NCI-H748 (cell line): ENCODE measurements at regions not wholly inside any gene's neighbourhood (a gene's known extent, or its start where the extent isn't known, plus 50 kb on each side); places are given as distances from the start of the nearest gene placed in this dataset.
"Not testable (repeated sequence)": the region's sequence is repeated elsewhere in the genome, so short reads cannot be mapped to it uniquely, and the experiment has no call there.

Source experiments
- DNase-seq: peaks from one replicate; lab custom pipeline; 2025; ENCODE audit not compliant: unreplicated experiment; lab: John Stamatoyannopoulos, UW

DNA sequence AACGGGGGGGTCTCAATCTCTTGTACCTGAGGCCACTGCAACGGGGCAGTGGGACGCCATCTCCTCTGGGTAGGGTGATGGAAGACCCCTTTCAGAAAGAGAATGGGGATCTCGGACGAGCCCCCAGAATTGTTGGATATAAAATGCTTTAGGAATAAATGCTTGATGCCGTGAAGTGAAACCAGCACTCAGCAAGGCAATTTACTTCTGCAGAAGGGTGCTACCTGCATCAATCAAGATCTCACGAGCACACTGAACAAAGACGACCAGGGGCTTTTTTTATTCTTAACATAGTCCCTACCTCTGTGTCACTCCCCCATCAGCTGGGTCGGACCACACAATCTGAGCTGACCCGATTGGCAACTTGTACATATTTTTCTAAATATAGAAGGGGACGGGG is 203.6 kb upstream of the TBX18 start:
- peak; percentile 12 for DNase-seq

DNA sequence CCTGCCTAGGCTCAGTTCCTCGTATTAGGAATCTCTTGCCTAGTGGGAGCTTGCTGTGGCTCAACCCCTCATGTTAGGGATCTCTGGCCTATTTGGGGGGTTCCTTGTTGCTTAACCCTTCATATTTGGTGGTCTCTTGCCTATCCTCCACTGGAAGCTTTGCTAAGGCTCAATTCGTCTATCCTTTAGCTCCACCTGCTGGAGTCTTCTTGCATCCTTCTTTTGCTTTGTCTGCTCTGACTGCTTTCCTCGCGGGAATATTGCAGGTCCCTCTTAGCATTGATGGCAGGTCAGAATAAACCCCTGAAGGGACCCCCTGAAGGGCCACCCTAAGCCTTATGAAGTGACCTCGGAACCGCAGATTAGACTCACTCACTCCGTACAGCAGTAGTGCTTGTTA is 203.0 kb upstream of the TBX18 start:
- DNase-seq = peak; percentile 69

DNA sequence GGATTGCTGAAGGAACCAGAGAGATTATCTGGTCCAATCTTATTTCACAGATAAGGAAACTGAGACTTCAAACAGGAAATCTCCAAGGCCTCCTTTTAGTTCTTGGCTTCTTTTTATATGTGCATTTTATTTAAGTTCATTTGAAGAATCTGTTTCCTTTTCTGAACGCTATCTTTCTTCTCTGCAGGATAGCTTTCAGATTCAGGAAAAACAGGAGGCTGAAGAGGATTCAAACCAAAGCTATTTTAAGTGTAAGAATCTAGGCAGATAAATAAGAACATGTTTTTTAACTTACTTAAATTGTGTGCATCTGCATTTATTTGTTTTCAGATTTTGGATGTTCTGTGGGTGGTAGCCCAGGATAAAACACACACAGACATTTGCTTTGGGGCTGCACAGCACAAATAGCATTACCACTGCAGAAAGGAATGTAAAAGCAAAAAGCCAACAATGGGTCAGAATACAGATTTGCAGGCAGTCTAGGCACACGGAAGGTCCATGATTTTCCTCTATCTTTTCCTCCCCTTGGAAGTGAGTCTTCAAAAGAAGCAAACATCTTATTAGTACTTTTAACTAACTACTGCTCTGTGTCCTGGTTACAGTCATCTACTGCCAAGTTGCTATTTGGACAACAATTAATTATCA is 188.8 kb upstream of the TBX18 start:
- DNase-seq = no peak

DNA sequence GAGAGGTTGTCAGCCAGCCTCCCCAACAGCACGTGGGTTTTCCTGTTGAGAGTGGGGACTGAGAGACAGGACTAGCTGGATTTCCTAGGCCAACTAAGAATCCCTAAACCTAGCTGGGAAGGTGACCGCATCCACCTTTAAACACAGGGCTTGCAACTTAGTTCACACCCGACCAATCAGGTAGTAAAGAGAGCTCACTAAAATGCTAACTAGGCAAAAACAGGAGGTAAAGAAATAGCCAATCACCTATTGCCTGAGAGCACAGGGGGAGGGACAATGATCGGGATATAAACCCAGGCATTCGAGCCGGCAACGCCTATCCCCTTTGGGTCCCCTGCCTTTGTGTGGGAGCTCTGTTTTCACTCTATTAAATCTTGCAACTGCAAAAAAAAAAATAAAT is 180.5 kb upstream of the TBX18 start:
- not testable (repeated sequence) for DNase-seq

DNA sequence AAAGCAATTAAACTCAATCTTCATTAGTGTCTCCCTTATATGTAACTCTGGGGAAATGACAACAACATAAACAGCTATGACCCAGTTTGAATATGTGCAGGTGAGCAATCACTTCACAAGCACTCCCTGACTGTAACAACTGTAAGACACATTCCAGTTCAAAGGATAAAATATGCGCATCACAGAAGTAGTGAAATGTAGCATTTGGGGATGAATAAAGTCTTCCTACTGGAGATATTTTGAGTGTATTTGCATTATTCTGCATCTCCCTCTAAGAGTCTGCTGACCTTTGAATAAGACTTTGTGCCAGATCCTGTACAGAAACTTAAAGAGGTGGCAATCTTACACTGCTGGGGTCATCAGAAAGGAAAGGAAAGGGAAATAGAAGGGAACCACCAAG is 179.5 kb upstream of the TBX18 start:
- no peak for DNase-seq

DNA sequence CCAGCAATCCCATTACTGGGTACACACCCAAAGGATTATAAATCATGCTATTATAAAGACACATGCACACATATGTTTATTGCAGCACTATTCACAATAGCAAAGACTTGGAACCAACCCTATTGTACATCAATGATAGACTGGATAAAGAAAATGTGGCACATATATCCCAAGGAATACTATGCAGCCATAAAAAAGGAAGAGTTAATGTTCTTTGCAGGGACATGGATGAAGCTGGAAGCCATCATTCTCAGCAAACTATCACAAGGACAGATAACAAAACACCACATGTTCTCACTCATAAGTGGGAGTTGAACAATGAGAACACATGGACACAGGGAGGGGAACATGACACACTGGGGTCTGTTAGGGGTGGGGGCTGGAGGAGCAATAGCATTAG is 177.2 kb upstream of the TBX18 start:
- DNase-seq = not testable (repeated sequence)

DNA sequence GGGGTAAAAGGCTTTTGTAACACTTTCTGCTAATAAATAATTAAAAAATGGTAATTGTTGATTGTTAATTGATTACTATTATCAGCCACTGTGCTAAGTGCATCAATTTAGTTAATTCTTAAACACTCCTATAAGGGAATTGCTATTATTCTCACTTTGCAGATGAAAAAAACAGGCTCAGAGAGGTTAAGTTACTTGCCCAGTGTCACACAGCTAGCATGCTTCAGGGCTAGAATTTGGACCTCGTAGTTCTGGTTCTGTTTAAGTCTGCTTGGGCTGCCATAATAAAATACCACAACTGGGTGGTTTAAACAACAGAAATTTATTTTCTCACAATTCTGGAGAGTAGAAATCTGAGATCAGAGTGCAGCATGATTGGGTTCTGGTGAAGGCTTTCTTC is 164.8 kb upstream of the TBX18 start:
- no peak for DNase-seq

DNA sequence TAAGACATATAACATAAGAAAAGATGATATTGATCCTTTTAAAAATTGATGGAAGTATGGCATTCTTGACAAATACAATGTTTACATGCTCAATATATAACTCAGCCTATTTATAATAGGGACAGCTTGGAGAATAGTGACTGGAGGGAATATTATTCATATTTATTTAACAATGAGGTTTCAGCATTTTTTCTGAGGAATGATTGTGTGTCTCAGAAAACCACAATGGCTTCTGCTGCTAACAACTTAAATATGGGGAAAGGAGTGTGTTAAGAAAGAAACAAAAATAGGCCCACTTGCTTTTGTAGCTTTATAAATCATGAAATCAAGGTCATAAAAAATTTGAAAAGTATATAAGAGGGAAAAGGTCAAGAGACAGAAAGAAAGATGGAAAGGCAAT is 163.2 kb upstream of the TBX18 start:
- DNase-seq = no peak

DNA sequence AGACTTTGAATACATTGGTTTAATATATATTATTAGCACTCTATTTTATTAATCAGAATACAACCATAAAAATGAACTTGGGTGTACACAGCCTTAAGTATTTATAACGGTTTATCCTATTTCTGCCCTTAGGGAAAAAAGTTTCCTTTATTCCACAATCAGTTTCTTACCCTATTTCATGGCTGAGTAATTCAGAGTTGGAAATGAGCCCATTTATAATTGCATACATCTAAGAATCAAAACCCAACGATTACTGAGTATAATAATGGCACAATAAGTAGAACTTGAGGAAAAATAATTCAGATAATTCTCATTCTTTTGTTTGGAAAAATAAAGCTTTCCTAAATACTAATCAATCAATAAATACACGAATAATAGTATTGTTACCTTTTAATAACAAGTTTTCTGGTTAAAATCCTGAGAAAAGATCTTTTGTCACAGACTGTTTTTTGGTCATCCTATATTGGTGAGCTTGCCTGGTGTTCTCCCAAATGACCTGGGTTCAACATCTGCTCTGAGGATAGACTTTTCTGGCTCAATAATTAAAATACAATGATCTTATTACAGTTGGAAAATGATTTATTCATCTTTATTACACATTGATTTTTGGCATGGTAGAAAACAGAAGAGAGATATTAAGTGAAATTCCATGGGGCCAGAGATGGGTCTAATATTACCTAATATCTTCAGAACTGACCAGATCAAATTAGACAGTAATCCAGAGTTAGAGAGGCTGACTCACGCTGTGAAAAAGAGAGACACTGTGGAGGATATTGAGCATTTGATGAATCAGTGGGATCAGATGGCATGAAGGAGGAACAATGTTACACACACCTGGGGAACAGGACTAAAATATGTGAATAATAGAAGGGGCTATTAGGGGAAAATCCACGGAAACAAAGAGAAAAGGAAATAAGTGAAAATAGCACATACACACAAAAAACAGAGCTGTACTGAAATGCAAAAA is 162.1 kb upstream of the TBX18 start:
- DNase-seq = no peak

DNA sequence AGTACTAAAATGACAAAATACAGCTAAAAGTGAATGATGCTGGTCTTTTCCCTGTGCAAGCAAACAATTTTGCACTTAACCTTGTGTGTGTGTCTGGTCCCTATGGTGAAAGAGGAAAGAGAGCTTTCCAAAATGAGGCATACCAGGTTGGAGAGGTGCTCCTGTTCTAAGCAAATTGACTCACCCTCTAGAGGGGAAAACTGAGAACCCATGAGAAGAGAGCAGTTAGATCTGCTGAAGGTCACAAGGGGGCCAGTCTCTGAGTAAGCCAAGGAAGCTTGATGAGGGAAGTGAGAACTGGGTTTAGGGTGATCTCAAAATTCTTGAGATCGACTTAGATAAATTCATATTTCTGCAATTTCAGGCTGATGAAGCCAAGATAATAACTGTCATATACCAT is 157.5 kb upstream of the TBX18 start:
- DNase-seq = no peak

DNA sequence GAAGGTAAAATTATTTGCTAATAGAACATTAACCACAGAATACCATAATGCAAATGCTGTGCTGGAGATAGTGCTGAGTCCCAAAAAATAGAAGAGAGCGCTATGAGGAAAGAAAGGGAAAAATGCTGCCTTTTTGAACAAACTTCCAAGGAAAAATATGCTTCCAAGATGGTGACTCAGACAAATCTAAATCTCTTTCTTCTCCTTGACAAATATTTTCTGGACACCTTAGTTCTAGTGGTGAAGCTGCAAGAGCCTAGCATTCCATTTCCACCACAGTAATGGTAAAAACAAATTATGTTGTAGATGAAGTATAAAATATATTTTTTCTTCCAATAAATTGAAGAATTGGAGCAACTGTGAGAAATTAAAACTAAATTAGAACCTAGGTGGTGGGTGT is 155.6 kb upstream of the TBX18 start:
- no peak for DNase-seq

DNA sequence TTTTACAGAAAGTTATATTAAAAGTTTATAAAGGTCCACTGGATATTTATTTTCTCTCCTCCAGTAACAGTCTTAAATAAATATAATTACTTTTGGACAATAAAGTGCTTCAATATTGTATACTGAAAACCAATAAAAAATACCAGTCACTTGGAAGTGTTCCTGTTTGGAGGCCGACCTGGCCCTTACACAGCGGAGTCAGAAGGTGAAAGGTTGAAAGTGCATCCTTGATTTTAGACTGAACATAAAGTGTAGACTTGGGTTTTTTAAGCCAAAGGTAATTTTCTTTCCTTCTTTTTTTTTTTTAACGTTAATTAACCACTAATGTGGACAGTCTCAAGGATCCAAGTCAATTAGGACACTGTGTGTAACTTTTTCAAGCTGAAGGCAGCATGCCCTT is 152.3 kb upstream of the TBX18 start:
- DNase-seq = no peak

DNA sequence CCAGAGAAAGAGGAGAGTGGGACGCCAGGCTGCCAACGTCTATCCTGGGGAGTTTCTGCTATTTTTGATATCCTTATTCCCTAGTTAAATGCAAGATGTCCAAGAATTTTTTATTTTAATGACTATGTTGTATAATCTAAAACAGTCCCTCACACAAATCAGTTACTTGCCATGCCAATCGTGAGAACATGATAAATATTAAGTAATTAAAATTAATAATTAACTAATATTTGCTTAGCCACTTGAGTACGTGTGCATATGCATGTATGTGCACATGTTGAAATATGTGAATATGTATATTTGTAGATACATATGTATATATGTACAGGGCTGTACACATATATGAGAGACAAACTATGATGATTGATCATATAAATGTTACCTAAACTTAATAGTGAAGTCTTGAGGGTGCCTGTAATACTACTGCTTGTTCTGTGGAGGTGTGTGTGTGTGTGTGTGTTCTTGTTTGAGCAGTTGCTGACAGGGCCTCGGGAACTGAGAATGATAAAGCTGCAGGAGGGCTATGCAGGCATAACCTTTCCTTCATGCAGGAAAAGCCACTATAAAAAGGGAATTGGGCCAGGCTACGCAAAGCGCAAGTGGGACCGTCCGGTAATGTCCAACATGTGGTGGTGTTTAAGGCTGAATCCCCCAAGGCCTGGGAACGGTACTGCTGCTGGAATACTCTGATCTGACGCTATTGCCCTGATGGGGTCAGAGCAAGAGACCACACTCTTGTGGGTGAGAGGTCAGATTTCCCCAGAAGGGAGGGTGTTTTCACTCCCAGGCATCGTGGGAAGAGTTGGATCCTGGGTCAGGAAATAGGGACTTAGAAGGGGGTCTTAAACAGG is 148.3 kb upstream of the TBX18 start:
- DNase-seq = no peak

DNA sequence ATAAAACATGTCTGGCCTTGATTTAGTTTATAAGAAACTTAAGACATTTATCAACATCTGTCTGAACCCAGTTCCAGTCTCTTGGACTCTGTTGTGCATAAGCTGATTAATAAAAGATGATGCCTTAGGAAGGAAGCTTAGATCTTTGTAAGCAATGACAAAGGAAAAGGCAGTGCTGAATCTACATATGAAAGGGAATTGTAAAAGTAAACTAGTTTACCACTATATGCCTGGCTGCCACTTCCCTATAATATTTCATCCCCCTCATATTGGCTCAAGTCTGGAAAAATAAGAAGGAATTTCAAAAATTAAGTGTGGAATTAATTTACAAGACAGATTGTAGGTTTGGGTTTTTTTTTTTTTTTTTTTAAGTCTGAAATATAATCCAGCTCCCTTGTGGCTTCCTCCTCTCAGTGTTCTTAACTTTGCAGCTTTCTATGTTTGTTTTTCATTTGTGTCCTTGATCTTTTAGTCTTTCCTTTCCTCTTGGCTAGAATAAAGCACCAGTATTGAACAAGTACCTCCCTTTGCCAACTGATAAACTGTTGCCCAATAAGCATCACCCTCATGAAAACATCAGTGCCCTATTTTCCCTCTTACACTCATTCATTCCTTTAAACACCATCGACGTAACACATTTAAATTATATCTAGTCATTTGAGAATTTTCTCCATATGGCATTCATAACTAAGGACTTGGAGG is 146.7 kb upstream of the TBX18 start:
- DNase-seq = no peak

DNA sequence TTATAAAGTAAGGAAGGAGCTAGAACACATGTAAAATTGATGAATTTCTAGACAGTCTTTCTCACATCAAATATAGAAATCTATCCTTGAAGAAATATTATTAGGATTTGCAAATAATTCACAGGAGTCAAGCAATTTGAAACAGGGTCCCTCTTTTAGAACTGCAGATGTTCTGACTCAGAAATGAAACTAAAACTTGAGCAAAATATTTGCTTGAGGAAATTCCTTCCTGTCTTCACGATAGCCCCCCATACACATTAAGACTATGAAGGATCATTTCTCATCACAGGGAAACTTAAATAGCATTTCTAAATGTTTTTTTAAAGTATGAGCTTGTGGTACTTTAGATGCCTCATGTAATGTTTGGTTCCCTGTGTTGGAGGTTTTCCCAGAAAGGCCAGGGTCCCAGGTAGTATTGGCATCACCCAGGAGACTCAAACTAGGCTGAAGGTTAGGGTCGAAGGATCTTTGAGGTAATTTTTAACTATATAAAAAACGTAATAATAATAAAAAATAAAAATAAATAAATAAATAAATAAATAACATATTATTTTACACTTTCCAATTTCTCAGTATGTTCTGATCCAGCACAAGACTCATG is 144.0 kb upstream of the TBX18 start:
- DNase-seq = no peak

DNA sequence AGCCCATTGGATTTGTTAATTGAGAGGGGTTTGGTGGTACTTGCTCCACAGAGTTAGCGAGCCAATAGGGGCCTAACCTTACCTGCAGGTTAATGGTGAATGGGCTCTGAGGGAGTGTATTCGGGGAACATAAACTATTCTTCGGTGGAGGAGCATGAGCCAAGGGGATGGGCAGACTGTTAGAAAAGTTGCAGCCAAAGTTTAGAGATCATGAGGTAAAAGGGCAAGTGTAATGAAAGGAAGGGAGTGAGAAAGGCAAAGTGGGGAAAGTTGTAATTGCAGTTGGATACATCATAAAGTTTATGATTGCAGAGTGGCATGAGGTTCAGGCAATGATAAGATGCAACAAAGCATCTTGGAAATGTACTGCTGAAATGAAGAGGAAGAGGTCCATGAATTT is 142.1 kb upstream of the TBX18 start:
- DNase-seq = no peak

DNA sequence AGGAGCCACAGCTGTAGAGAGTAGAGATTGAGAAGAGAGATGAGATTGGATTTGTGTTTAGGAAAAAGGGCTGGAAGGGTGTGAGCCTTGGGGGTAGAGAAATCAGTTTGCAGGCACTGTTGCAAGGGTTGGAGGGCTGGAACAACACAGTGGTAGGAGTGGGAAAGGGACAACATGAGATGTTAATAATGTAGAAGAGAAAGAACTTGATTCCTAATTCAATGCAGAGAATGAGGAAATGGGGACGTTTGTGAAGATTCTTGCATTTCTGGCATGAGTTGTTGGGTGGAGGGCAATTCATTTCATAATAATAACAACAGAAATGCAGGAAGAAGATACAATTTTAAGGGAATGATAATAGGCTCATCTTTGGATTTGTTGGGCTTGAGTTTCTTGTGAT is 141.4 kb upstream of the TBX18 start:
- no peak for DNase-seq

DNA sequence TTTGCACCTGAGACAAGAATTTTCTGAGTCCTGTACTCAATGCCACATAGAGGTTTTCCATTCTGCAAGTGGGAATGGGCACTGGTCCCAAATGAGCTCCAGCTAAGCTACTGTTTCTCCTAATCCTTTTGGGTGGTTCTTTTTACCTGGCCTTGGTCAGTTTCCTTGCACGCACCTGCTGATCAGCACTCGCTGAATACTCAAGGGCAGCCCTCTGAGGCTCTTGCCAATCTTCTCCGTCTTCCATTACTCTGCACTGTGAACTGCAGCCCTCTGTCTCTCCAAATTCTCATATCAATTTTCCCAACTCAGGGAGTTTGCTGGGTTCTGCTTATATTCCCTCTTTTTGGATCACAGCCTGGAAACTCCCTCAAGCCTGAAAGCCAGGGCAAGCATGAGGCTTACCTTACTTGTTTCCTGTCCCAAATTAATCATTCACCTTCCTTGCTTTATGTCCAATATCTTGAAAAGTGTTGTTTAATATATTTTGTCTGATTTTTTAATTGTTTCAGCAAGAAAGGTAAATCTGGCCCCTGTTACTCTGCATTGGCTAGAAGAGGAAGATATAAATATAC is 138.0 kb upstream of the TBX18 start:
- no peak for DNase-seq

DNA sequence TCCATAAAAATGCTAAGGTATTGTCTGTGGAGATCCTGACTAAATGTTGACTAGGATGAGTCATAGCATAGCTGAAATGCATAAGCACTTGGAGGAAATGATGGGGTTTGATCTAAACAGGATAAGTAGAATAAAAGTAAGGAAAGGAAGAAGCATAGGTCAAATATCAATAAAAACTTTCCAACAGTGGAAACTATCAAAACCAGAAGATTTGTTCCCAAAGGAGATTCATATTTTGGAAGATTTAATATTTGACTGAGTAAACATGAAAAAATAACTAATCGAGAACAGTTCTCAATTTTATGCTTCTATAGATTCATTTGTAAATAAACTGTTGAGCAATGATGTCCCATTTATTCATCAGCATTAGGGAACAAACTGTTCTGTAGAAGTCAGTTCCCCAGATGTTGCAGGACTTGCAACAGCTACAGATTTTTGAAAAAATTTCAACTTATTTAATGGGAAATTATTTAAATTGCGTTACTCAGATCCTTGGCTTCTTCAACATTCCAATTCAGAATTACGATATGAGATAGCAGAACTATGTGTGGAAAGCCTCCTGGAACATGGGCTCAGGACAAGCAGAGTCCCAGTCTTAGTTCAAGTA is 133.7 kb upstream of the TBX18 start:
- no peak for DNase-seq

DNA sequence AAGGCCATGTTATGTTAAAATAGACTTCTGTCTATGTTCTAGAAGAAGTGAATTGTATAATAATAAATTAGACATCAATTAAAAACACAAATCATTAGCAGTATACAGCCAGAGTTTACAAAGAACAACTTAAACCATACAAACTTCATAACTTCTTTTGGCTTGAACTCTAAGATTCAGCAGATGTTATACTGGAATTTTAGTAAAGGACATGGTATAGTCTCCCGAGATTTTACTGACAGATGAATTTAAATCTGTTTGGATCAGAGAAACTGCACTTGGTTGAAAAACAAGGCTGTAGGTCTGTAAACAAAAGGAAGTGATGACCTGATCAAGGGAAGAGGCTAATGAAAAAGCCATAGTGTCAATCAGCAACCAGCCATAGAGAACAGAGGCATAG is 132.6 kb upstream of the TBX18 start:
- no peak for DNase-seq
